NCI-H345 treated with DMSO at 0.1 percent for 48 hours (cell line): ENCODE measurements at regions not wholly inside any gene's neighbourhood (a gene's known extent, or its start where the extent isn't known, plus 50 kb on each side); places are given as distances from the start of the nearest gene placed in this dataset.

Experiments used
- DNase-seq: peaks from one replicate; lab custom pipeline; 2025; ENCODE audit not compliant: unreplicated experiment; lab: John Stamatoyannopoulos, UW

DNA sequence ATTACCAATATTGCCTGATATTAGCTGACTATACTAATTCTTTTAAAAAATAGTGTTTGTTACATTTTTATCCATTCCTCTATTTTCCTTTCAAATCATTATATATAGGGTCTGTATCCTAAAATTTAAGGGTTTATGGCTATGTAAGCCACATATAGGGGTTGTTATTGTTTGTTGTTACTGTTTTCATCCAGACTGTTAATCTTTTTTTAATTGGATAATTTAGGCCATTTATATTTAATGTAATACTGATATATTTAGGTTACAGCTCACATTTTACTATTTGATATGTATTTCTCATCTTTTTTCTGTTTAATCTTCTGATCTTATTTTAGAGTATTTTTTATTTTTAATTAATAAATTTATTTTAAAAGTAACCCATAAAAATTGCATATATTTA lies 487.1 kb upstream of the SGCG start:
- DNase-seq, result no peak

DNA sequence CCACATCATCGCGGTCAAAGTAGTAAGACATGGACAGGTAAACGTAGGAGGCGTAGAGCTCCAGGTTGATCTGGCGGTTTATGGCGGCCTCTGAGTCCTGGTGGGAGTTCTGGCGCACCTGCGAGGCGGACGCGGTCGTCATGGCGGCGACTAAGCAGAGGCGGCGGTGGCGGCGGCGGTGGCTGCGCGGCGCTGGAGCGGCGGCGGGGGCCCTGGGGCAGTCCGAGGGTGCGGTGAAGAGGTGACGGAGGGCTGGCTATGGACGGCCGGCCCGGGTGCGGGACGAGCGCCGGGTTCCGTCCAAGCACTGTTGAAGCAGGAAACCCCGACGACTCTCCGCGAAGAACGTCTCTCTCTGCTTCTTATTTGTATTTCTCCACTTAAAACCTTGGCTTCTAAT lies 484.3 kb upstream of the SGCG start:
- no peak for DNase-seq

DNA sequence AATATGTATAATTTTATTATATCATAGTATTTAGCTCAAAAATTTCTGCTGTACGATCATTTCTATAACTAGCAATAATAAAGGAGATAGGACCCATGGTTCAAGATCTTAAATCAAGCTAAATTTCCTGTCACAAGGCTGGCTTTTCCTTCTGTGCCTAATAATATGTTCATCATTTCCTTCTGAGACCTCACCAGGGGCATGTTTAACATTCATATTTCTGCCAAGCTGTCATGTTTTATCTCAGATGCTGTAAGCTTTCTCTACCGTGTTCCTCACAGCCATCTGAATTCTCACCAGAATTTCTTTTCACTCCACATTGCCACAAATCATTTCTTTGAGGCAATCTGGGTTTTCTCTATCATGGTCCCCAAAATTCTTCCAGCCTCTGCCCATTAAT lies 482.3 kb upstream of the SGCG start:
- DNase-seq, result no peak

DNA sequence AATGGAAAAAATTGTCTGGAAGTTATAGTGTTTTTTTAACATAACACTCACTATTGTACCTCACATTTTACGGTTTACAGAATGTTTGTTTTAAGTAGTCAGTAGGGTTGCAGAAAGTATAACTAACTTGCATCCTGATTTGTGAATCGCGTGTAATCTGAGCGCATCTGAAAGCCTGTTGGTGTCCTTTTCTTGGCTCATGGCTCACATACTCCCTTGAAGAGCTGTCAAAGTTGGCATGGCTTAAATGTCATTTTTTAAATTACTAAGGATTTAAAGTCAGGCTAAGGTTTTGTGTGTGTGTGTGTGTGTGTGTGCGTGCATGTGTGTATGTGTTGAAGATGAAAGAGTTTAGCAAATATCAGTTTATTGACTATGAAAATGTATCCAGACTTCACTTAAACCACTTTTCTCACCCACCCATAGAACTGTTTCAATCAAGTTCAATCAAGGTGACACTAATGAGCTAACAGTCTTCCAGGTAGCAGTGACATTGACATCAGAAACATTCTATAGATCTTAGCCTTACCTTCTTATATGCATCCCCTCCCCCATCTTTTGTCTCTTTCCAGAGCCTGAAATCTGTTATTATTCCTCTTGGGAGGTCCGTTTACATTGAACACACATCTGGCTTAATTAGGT lies 480.4 kb upstream of the SGCG start:
- peak; percentile 3 for DNase-seq

DNA sequence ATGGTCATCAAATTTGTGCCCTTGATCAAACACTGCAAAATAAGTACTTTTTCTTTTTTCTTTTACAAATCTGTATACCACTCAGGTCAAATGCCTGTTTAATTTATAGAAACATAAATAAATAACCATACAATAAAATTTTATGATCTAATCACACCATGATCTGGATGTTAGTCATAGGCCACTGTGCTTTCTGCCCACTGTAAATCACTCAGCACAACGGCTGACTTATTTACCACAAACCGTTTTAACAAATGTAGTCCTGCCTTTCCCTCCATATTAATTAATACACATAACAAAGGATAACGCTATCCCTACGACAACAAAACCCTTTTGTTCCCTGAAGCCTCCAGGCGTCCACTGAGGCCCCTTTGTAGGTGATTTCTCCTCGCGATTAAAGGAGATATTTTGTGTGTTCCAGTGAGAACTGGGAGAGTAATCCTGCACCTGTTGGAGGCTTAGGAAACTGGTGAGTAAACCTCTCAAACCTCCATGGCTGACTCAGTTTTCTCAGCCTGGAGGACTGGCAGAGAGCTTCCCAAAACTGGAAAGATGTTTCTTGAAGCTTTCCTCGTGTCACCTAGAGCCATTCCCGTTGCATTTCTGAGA lies 477.1 kb upstream of the SGCG start:
- no peak for DNase-seq

DNA sequence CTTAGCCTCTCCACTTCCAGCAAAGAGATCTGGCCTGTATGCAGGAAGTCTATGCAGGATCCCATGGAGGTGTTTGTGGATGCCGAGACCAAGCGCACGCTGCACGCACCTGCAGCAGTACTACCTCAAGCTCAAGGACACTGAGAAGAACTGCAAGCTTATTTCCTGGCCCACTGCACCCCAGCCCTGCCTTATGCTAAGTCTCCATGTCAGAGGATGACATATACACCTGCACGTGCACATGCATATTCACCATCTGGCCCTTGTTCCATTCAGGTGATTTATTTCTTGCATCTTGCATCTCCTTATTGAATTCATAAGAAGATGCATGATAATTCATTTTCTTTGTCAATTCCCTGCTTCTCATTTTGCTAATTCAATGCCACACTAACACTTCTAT lies 472.8 kb upstream of the SGCG start:
- no peak for DNase-seq

GRCh38 chr13:22717036-22717435 lies 463.7 kb upstream of the SGCG start:
- DNase-seq, result no peak

GRCh38 chr13:22726726-22727125 lies 454.1 kb upstream of the SGCG start:
- no peak for DNase-seq

- DNase-seq, result no peak
These were observed 445.5 kb upstream of the SGCG start for GRCh38 chr13:22735011-22735995.

DNA sequence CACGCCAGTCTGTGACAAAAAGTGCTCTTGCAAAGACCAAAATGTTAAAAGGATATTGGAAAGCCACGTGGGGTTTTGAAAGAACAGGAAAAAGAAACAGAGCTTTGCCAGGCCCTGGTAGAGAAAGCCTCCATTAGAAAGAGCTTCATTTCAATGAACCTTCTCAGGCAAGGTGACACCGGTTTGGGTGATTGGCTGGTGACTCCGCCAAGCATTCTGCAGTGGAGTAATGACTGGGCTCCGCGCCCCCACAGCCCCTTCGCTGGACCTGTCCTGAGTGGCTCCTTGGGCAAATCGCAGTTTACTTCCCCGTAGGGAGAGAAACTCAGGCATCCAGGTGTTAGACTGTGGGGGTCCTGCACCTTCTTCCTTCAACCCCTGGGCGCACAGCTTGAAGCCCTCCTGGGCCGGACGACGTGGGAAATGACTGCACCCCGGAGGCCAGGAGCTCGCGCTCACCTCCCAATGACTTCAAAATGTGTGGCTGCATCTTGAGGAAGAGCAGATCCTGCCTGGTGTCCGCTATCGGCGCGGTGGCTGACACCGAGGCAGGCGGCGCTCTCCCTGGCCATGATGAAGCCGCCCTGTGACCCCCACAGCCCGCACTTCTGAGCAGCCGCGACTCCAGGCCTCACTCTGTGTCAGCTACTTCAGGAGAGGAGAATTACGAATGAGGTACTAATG lies 444.6 kb upstream of the SGCG start:
- no peak for DNase-seq

- DNase-seq, result no peak
These were observed 444.0 kb upstream of the SGCG start for GRCh38 chr13:22736768-22737092.

DNA sequence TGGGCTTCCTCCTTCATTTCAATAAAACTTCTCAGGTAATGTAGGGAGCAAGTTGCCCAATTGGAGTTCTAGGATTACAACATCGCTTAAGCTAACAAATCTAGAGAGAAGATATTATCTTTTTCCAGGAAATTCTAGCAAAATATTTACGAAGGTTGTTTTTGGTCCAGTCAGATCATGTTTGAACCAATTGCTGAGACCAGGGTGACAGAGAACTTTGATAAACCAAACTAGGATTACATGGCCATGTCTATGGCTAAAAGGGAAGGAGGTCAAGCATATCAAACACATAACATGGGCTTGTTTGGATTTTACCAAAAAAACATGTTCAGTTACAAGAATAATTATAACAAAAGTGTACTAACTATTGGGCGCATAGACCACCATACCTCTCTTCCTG lies 442.4 kb upstream of the SGCG start:
- no peak for DNase-seq

DNA sequence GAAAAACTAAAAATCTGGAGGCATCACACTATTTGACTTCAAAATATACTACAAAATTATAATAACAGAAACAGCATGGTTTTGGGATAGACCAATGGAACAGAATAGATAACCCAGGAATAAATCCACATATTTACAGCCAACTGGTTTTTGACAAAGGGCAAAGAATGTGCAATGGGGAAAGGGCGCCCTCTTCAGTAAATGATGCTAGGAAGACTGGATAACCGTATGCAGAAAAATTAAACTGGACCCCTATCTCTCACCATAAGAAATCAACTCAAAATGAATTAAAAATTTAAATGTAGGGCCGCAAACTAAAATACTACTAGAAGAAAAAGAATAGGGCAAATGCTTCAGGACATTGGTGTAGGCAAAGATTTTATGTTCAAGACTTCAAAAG lies 440.5 kb upstream of the SGCG start:
- DNase-seq, result no peak

DNA sequence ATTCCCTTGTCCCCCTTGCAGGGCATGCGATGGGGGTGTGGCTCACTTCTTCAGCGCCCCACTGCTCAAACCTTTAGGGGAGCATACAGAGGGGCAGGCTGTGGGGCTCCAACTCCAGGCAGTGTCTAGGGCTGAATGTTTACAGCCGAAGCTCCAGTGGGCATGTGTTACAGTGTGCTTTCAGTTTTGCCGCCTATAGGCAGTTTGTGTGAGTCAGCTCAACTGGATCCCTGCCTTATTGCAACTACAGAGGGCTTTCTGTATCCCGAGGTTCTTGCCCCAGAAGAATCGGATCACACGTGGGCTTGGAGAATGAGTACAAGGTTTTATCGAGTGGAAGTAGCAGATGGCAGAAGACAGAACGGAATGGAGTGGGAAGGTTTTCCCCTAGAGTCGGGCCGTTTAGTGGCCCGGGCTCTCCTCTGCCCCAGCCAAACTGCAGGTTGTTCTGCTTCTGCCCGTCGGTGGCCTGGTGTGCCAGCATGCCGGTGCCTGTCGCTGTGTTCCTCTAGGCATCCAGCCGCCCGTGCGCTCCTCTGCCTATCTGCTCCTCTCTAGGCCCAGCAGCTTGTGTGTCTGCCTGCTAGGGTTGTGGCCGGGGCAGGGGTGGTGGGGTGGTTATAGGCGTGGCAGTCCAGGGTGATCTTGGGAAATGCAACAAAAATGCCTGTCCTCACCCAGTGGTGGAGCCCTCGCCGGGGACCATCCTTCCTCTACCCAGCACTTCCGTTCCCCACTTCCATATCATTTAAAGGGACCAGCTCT lies 435.9 kb upstream of the SGCG start:
- no peak for DNase-seq

DNA sequence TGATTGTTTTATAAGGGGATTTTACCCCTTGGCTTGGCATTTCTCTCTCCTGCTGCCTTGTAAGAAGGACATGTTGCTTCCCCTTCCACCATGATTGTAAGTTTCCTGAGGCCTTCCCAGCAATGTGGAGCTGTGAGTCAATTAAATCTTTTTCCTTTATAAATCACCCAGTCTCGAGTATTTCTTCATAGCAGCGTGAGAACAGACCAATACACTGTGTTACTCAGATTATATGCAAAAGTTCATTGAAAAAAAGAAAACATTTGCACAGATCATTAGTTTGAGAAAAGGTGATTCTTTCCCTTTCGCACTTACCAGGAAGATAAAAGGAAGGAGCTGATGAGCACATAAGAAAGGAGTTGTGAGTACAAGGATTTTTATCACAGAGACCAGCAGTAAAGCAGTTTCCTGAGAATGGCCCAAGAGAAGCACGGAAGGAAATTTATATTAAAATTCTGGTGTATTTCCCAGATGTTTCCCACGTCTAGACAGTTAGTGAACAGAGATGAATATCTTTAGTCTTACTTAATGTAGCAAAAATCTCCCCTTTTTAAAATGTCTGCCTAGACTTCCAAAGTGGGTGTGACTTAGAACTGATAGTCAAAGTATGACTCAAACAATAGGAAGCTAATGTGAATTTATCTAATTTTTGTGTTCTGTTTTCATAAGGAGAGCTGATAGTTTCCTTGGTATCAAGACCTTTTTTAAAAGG lies 431.8 kb upstream of the SGCG start:
- no peak for DNase-seq

- DNase-seq, result no peak
These were observed 431.2 kb upstream of the SGCG start for GRCh38 chr13:22749626-22750025.

DNA sequence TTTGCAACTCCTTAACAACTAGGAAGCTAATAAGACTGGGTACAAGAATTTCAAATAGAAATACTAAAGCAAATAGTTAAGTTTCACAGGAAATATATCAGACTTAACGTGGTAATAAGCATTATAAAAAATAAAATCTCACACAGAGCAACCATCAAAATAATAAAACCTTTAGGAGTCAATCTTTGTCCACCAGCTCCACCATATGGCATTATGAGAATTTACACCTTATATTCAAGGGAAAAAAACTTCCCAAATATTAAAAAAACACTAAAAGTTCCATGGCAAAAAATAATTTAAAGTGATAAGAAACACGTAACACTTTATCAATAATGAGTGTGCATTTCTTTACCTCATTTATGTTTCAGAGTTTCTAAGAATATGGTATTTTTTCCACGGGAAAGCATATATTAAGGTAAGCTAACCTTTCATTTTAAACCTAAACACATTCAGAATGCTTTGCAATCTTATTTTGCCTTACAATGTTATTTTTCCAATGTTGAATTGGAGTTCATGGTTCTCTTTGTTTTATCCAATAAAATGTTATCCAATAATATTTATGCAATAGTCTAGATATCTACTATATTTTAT lies 423.2 kb upstream of the SGCG start:
- DNase-seq, result peak; percentile 16

DNA sequence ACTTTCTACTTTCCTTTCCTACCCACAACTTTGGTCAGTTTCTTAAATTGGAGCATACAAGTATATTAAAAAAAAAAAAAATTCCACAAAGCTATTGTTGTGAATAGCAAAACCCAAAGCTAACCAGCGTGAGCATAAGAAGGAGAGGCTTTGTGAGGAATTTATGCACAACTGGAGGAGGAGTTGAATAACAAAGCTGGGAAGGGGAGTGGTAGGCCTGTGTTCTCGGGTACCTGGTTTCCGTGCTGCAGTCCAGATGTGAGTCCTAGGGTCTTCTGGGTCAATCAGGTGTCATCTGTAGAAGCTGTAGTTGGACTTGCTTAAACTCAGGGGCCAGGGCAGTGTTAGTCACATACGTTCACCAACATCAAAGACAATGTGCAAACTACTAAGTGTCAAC lies 422.5 kb upstream of the SGCG start:
- DNase-seq, result no peak

- DNase-seq, result no peak
These were observed 419.1 kb upstream of the SGCG start for GRCh38 chr13:22761709-22762108.

- DNase-seq, result no peak
These were observed 415.2 kb upstream of the SGCG start for GRCh38 chr13:22765547-22765946.
